ENCODE measurements at regions not wholly inside any gene's neighbourhood (a gene's known extent, or its start where the extent isn't known, plus 50 kb on each side); places are given as distances from the start of the nearest gene placed in this dataset.

- no peaks in the 10 kb centered on the region for H3F3A ChIP-seq (ENCODE audit: insufficient read depth, low read length)
- H2AFZ ChIP-seq (ENCODE audit: low read length): no peak overlapping the region
- H3K27me3 ChIP-seq (ENCODE audit: insufficient read depth, low read length): no peaks in the 10 kb centered on the region
- no peak overlapping the region for H3K4me2 ChIP-seq (ENCODE audit: low read length)
- no peaks in the 10 kb centered on the region for H3K36me3 ChIP-seq (ENCODE audit: insufficient read depth, low read length)
- H3K27ac ChIP-seq (ENCODE audit: low read depth, low read length, poor library complexity, severe bottlenecking): no peak overlapping the region
- no peak overlapping the region for H3K4me3 ChIP-seq (ENCODE audit: low read depth, low read length, poor library complexity, severe bottlenecking)
- TF ChIP-seq EZH2 (IDR thresholded peaks at IDR 0.05; ENCODE audit: borderline replicate concordance, low read length) (no peak), CTCF (IDR thresholded peaks at IDR 0.05; ENCODE audit: low read length) (no peak)
- no peaks in the 10 kb centered on the region for H3K9me2 ChIP-seq (ENCODE audit: low read depth, low read length)
- no peaks in the 10 kb centered on the region for H3K4me1 ChIP-seq (ENCODE audit: insufficient read depth, low read length, severe bottlenecking)
- no peak overlapping the region for H3K9ac ChIP-seq (ENCODE audit: low read length)
- no peaks in the 10 kb centered on the region for H4K20me1 ChIP-seq (ENCODE audit: insufficient read depth, low read length)
- H3K79me2 ChIP-seq (ENCODE audit: insufficient read depth, low read length): no peaks in the 10 kb centered on the region
- H3K9me3 ChIP-seq (ENCODE audit: low read length): no peaks in the 10 kb centered on the region
Measured at GRCh38 chr5:5587474-5587873, 165.0 kb downstream of the ICE1 start.

- Histone ChIP-seq H2AFZ (ENCODE audit: low read length) (no peak overlapping the region), H3K27ac (ENCODE audit: low read depth, low read length, poor library complexity, severe bottlenecking) (no peak overlapping the region), H3K9ac (ENCODE audit: low read length) (no peak overlapping the region), H3K9me3 (ENCODE audit: low read length) (no peaks in the 10 kb centered on the region), H3K79me2 (ENCODE audit: insufficient read depth, low read length) (no peaks in the 10 kb centered on the region), H3K36me3 (ENCODE audit: insufficient read depth, low read length) (no peaks in the 10 kb centered on the region), H3K9me2 (ENCODE audit: low read depth, low read length) (no peaks in the 10 kb centered on the region), H3K4me1 (ENCODE audit: insufficient read depth, low read length, severe bottlenecking) (no peaks in the 10 kb centered on the region), H3K4me3 (ENCODE audit: low read depth, low read length, poor library complexity, severe bottlenecking) (no peak overlapping the region), H4K20me1 (ENCODE audit: insufficient read depth, low read length) (no peaks in the 10 kb centered on the region), H3K27me3 (ENCODE audit: insufficient read depth, low read length) (no peaks in the 10 kb centered on the region), H3K4me2 (ENCODE audit: low read length) (no peak overlapping the region), H3F3A (ENCODE audit: insufficient read depth, low read length) (no peaks in the 10 kb centered on the region)
- no peak for TF ChIP-seq CTCF (IDR thresholded peaks at IDR 0.05; ENCODE audit: low read length)
- TF ChIP-seq EZH2 (IDR thresholded peaks at IDR 0.05; ENCODE audit: borderline replicate concordance, low read length): no peak
Measured at GRCh38 chr5:5586721-5587120, 164.2 kb downstream of the ICE1 start.

- TF ChIP-seq EZH2 (IDR thresholded peaks at IDR 0.05; ENCODE audit: borderline replicate concordance, low read length) (no peak), CTCF (IDR thresholded peaks at IDR 0.05; ENCODE audit: low read length) (no peak)
- Histone ChIP-seq H2AFZ (ENCODE audit: low read length) (no peak overlapping the region), H3F3A (ENCODE audit: insufficient read depth, low read length) (no peaks in the 10 kb centered on the region), H3K27ac (ENCODE audit: low read depth, low read length, poor library complexity, severe bottlenecking) (no peak overlapping the region), H3K27me3 (ENCODE audit: insufficient read depth, low read length) (no peaks in the 10 kb centered on the region), H3K9me2 (ENCODE audit: low read depth, low read length) (no peaks in the 10 kb centered on the region), H3K9me3 (ENCODE audit: low read length) (no peaks in the 10 kb centered on the region), H4K20me1 (ENCODE audit: insufficient read depth, low read length) (no peaks in the 10 kb centered on the region), H3K9ac (ENCODE audit: low read length) (no peak overlapping the region), H3K4me1 (ENCODE audit: insufficient read depth, low read length, severe bottlenecking) (no peaks in the 10 kb centered on the region), H3K36me3 (ENCODE audit: insufficient read depth, low read length) (no peaks in the 10 kb centered on the region), H3K4me2 (ENCODE audit: low read length) (no peak overlapping the region), H3K4me3 (ENCODE audit: low read depth, low read length, poor library complexity, severe bottlenecking) (no peak overlapping the region), H3K79me2 (ENCODE audit: insufficient read depth, low read length) (no peaks in the 10 kb centered on the region)
Measured at GRCh38 chr5:5585751-5586341, 163.4 kb downstream of the ICE1 start.
